Tibial nerve (tissue), 4 donors: ENCODE measurements at regions not wholly inside any gene's neighbourhood (a gene's known extent, or its start where the extent isn't known, plus 50 kb on each side); places are given as distances from the start of the nearest gene placed in this dataset.
"Not testable (repeated sequence)": the region's sequence is repeated elsewhere in the genome, so short reads cannot be mapped to it uniquely, and the experiment has no call there.

Source experiments
- CTCF ChIP-seq, 5 experiments: fragments of 200-600 bp in 3 of 5; fragments of 450-650 bp in 2 of 5; sonication (generic) in 3 of 5; IDR thresholded peaks; one replicate each; pipeline ENCODE4 v1.5.1; 2016 to 2019; ENCODE audit warnings: antibody characterized with exemption in 5 of 5, mild to moderate bottlenecking in 3 of 5, moderate library complexity in 2 of 5
- EP300 ChIP-seq, 2 donors: sonication (generic); formaldehyde crosslinking; IDR thresholded peaks; one replicate each; pipeline ENCODE4 v1.6.1; 2017; ENCODE audit warnings: antibody characterized with exemption in 2 of 2, mild to moderate bottlenecking in 1 of 2
- POLR2A ChIP-seq, 2 donors: fragments of 450-650 bp; IDR thresholded peaks; one replicate each; pipeline ENCODE4 v1.6.1; 2017; ENCODE audit warnings: antibody characterized with exemption in 2 of 2, mild to moderate bottlenecking in 2 of 2, moderate library complexity in 2 of 2

- TF ChIP-seq CTCF, POLR2A, EP300 (IDR thresholded peaks at IDR 0.05): not testable (repeated sequence)
These were observed 170.9 kb downstream of the JRKL start for GRCh38 chr11:96560727-96561126.
